HepG2 (cell line): ENCODE measurements at regions not wholly inside any gene's neighbourhood (a gene's known extent, or its start where the extent isn't known, plus 50 kb on each side); places are given as distances from the start of the nearest gene placed in this dataset.

Experiments
- ATAC-seq: fragments of 200-7000 bp; cut with Tn5 transposase; 3 replicates; pipeline ENCODE4 v1.9.1; 2020; ENCODE audit warnings: mild to moderate bottlenecking, moderate library complexity
- BruUV-seq: library from RNA; stranded (reverse); fragments of 400-500 nt; replicated peaks from 2 replicates; lab custom pipeline; 2021; lab: Mats Ljungman, UMichigan
- CTCF ChIA-PET: fragments of 300-600 bp; formaldehyde crosslinking; extraction: SDS; loops from one replicate; lab custom pipeline; 2021; ENCODE audit warnings: low total read pairs, inconsistent platforms, low intra/inter-chr PET ratio; lab: Yijun Ruan, JAX
- POLR2A ChIA-PET: fragments of 350-600 bp; sonication (Branson Sonifier 250); formaldehyde crosslinking; loops from one replicate; lab custom pipeline; 2020; ENCODE audit warnings: antibody characterized with exemption, inconsistent platforms; lab: Yijun Ruan, JAX
- DNase-seq: peaks from one replicate; pipeline ENCODE4 v3.0.0-alpha.2; 2015; ENCODE audit warnings: low spot score
- FAIRE-seq: peaks from 3 replicates; lab custom pipeline; 2011; peaks lifted over from hg19 to GRCh38; lab: Jason Lieb, UNC
- H2AFZ ChIP-seq: one replicate; pipeline ENCODE4 v1.6.1; 2011; ENCODE audit warnings: low read length, inconsistent platforms
- H3K27ac ChIP-seq: fragments of 300-600 bp; 3 replicates; pipeline ENCODE4 v1.8.0; 2011; ENCODE audit warnings: mixed run types, mild to moderate bottlenecking, mixed read lengths, low read length, inconsistent platforms; ENCODE audit not compliant: insufficient read depth; ENCODE audit errors: extremely low read length
- H3K27me3 ChIP-seq, 2 experiments: fragments of 200-600 bp in 1 of 2; 2 replicates in 1 of 2; 3 replicates in 1 of 2; pipeline versions ENCODE4 v1.6.0 to v1.8.0; 2011; ENCODE audit warnings: low read length in 2 of 2, mild to moderate bottlenecking in 2 of 2, moderate library complexity in 2 of 2, inconsistent platforms in 1 of 2; ENCODE audit not compliant: insufficient read depth in 2 of 2, control insufficient read depth in 1 of 2
- H3K36me3 ChIP-seq, 2 experiments: fragments of 200-600 bp in 1 of 2; replicated peaks in 1 of 2; 2 replicates in 1 of 2; 3 replicates in 1 of 2; pipeline versions ENCODE4 v1.5.1 to v1.8.0; 2011; ENCODE audit warnings: low read length in 2 of 2, inconsistent platforms in 1 of 2; ENCODE audit not compliant: insufficient read depth in 2 of 2, control insufficient read depth in 1 of 2
- H3K4me1 ChIP-seq: 2 replicates; pipeline ENCODE4 v1.5.1; 2012; ENCODE audit warnings: low read length, inconsistent platforms; ENCODE audit not compliant: insufficient read depth
- H3K4me2 ChIP-seq: 2 replicates; pipeline ENCODE4 v1.6.0; 2011; ENCODE audit warnings: low read depth, low read length, inconsistent platforms
- H3K4me3 ChIP-seq, 3 experiments: fragments of 200-600 bp in 1 of 3; sonication (generic), shearing (Covaris generic) in 1 of 3; replicated peaks in 1 of 3; 2 replicates each; pipeline ENCODE4 v1.5.1; 2011 to 2016; ENCODE audit warnings: low read length in 3 of 3, inconsistent platforms in 2 of 3, low read depth in 2 of 3, mild to moderate bottlenecking in 2 of 3, control low read depth in 1 of 3, mixed read lengths in 1 of 3; ENCODE audit not compliant: insufficient read depth in 1 of 3
- H3K79me2 ChIP-seq: one replicate; pipeline ENCODE4 v1.6.1; 2011; ENCODE audit warnings: low read length, inconsistent platforms; ENCODE audit not compliant: insufficient read depth
- H3K9ac ChIP-seq: 2 replicates; pipeline ENCODE4 v1.6.0; 2011; ENCODE audit warnings: mild to moderate bottlenecking, low read depth, low read length, inconsistent platforms; ENCODE audit not compliant: insufficient read depth
- H3K9me3 ChIP-seq: 2 replicates; pipeline ENCODE4 v1.5.1; 2012; ENCODE audit warnings: mild to moderate bottlenecking, low read length
- H4K20me1 ChIP-seq: 2 replicates; pipeline ENCODE4 v1.6.0; 2011; ENCODE audit warnings: inconsistent platforms, mild to moderate bottlenecking, low read length, moderate library complexity; ENCODE audit not compliant: insufficient read depth
- ARNTL ChIP-seq: sonication (generic); formaldehyde crosslinking; IDR thresholded peaks from 2 replicates; pipeline ENCODE4 v1.4.0; 2020; ENCODE audit warnings: mild to moderate bottlenecking, missing genetic modification reagents
- CC2D1A ChIP-seq: sonication (generic); formaldehyde crosslinking; IDR thresholded peaks from 2 replicates; pipeline ENCODE4 v1.8.1; 2023; ENCODE audit warnings: mild to moderate bottlenecking, missing genetic modification reagents
- CCAR2 ChIP-seq: fragments of 200-400 bp; formaldehyde crosslinking; optimal IDR thresholded peaks from 2 replicates; pipeline ENCODE3; 2018; ENCODE audit warnings: low read depth, mild to moderate bottlenecking, low read length, moderate library complexity
- CHD4 ChIP-seq: fragments of 200-600 bp; sonication (generic); IDR thresholded peaks from 2 replicates; pipeline ENCODE4 v1.7.0; 2017; ENCODE audit warnings: mild to moderate bottlenecking, low read length, borderline replicate concordance
- HNRNPH1 ChIP-seq: fragments of 200-400 bp; formaldehyde crosslinking; optimal IDR thresholded peaks from 2 replicates; pipeline ENCODE3; 2017; ENCODE audit warnings: mild to moderate bottlenecking, low read depth, low read length
- RBM39 ChIP-seq: fragments of 200-400 bp; formaldehyde crosslinking; IDR thresholded peaks from one replicate; pipeline ENCODE4 v1.6.1; 2018; ENCODE audit warnings: antibody characterized with exemption, mild to moderate bottlenecking, low read depth, low read length; ENCODE audit not compliant: poor library complexity, severe bottlenecking
- ZBTB21 ChIP-seq: sonication (generic); formaldehyde crosslinking; IDR thresholded peaks from 2 replicates; pipeline ENCODE4 v1.4.0; 2020; ENCODE audit warnings: missing genetic modification reagents
- ZNF326 ChIP-seq: sonication (generic); formaldehyde crosslinking; IDR thresholded peaks from 2 replicates; pipeline ENCODE4 v1.4.0; 2020; ENCODE audit warnings: missing genetic modification reagents, borderline replicate concordance
- ZNF530 ChIP-seq: sonication (generic); formaldehyde crosslinking; IDR thresholded peaks from 2 replicates; pipeline ENCODE4 v1.5.0; 2020; ENCODE audit warnings: low read depth, mild to moderate bottlenecking, missing genetic modification reagents
- ZNF549 ChIP-seq: sonication (generic); formaldehyde crosslinking; IDR thresholded peaks from 2 replicates; pipeline ENCODE4 v1.5.0; 2020; ENCODE audit warnings: missing genetic modification reagents
- ZNF576 ChIP-seq: sonication (generic); formaldehyde crosslinking; IDR thresholded peaks from 2 replicates; pipeline ENCODE4 v1.4.0; 2020; ENCODE audit warnings: mild to moderate bottlenecking, missing genetic modification reagents
- ZNF792 ChIP-seq: IDR thresholded peaks from 2 replicates; pipeline ENCODE4 v1.6.1; 2016
- ZSCAN25 ChIP-seq: sonication (generic); formaldehyde crosslinking; IDR thresholded peaks from 2 replicates; pipeline ENCODE4 v1.8.0; 2022; ENCODE audit warnings: mild to moderate bottlenecking, missing genetic modification reagents
- WGBS: methylation state at CpG from one replicate; pipeline ENCODE4 v1.1.6; 2017; ENCODE audit warnings: low lambda C conversion rate; 5-methylcytosine and 5-hydroxymethylcytosine counted together
- in situ Hi-C: cut with HindIII; loops from 2 replicates; pipeline ENCODE4 v1.10.0; 2017; ENCODE audit warnings: low pct_unique_long_range_greater_than_20kb; ENCODE audit not compliant: extremely low pct_ligation_motif_present
- intact Hi-C: fragments of 100-400 bp; cut with micrococcal nuclease; formaldehyde crosslinking; loops from one replicate; pipeline ENCODE4 v1.10.0; 2022; ENCODE audit not compliant: unreplicated experiment

- in situ Hi-C loops: no loop called here
- peaks cover 7% of the 10 kb centered on the region for H3K4me1 ChIP-seq
- BruUV-seq: no TSS peak
- no peak for FAIRE-seq
- intact Hi-C loops: no loop called here
- WGBS: 14% methylated on average over 3 of the region's 3 CpGs
- no peaks in the 10 kb centered on the region for H3K36me3 ChIP-seq
- no peak for DNase-seq
- no peaks in the 10 kb centered on the region for H3K79me2 ChIP-seq
- no peaks in the 10 kb centered on the region for H3K9me3 ChIP-seq
- H3K27me3 ChIP-seq: no peaks in the 10 kb centered on the region; a peak in 1 of 5 replicates
- POLR2A ChIA-PET: no interaction called here
- no peak overlapping the region for H3K4me2 ChIP-seq
- H3K4me3 ChIP-seq: no peak overlapping the region
- ATAC-seq: no peak
- TF ChIP-seq HNRNPH1: no peak
- TF ChIP-seq ZSCAN25 (CRISPR knock-in tag): no peak
- TF ChIP-seq ZNF326: no peak
- no peak for TF ChIP-seq CC2D1A (CRISPR knock-in tag)
- TF ChIP-seq ZNF530 (CRISPR knock-in tag): no peak
- no peak for TF ChIP-seq RBM39
- TF ChIP-seq ZNF576 (CRISPR knock-in tag): no peak
- TF ChIP-seq ARNTL (CRISPR knock-in tag): no peak
- no peak for TF ChIP-seq ZNF549 (CRISPR knock-in tag)
- TF ChIP-seq CCAR2: no peak
- TF ChIP-seq ZNF792 (CRISPR knock-in tag): no peak
- TF ChIP-seq CHD4: no peak
- no peak for TF ChIP-seq ZBTB21 (CRISPR knock-in tag)
- TF ChIP-seq, all 625 proteins: peak for 0
- no peak overlapping the region for H3K27ac ChIP-seq
- CTCF ChIA-PET: no interaction called here
- H3K9ac ChIP-seq: no peak overlapping the region
- no peaks in the 10 kb centered on the region for H4K20me1 ChIP-seq
- H2AFZ ChIP-seq: no peak overlapping the region
Measured at GRCh38 chr12:115132905-115133304, 448.9 kb upstream of the TBX3 start.
